DND-41 (cell line): ENCODE measurements at regions not wholly inside any gene's neighbourhood (a gene's known extent, or its start where the extent isn't known, plus 50 kb on each side); places are given as distances from the start of the nearest gene placed in this dataset.

Experiments
- EZH2 ChIP-seq: IDR thresholded peaks from 3 replicates; pipeline ENCODE4 v1.6.1; 2012; ENCODE audit warnings: borderline replicate concordance, low read depth, mild to moderate bottlenecking, moderate library complexity, low read length, inconsistent platforms; ENCODE audit not compliant: severe bottlenecking
- TF ChIP-seq, protein P1 (sequence below): IDR thresholded peaks from 2 replicates; pipeline ENCODE4 v1.5.1; 2012; ENCODE audit warnings: borderline replicate concordance, low read length, moderate library complexity, mild to moderate bottlenecking; ENCODE audit not compliant: poor library complexity, severe bottlenecking; ENCODE audit errors: extremely low read depth

- TF ChIP-seq, protein P1, sequence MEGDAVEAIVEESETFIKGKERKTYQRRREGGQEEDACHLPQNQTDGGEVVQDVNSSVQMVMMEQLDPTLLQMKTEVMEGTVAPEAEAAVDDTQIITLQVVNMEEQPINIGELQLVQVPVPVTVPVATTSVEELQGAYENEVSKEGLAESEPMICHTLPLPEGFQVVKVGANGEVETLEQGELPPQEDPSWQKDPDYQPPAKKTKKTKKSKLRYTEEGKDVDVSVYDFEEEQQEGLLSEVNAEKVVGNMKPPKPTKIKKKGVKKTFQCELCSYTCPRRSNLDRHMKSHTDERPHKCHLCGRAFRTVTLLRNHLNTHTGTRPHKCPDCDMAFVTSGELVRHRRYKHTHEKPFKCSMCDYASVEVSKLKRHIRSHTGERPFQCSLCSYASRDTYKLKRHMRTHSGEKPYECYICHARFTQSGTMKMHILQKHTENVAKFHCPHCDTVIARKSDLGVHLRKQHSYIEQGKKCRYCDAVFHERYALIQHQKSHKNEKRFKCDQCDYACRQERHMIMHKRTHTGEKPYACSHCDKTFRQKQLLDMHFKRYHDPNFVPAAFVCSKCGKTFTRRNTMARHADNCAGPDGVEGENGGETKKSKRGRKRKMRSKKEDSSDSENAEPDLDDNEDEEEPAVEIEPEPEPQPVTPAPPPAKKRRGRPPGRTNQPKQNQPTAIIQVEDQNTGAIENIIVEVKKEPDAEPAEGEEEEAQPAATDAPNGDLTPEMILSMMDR: no peak
- no peak for TF ChIP-seq EZH2
These were observed 239.7 kb upstream of the PGRMC2 start for GRCh38 chr4:128527351-128527750.
